ENCODE measurements at regions not wholly inside any gene's neighbourhood (a gene's known extent, or its start where the extent isn't known, plus 50 kb on each side); places are given as distances from the start of the nearest gene placed in this dataset.

DNA sequence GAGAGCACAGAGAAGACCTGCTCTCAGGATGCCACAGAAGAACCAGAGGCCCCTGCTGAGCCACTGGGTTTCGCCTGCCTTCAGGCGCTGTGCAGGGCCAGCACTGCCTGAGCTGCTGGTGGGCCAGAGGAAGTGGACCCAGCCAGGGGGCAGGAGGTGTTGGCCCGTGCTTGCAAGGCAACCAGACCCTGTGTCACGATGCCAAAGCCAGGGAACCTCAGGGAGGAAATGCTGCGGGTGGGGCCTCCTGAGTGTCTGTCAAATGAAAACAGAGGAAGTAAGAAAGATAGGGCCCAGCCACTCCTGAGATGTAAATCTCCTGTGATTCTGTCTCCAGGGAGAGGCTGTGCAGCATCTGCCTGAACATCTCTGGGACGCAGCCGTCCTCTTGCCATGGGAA is 58.1 kb upstream of the ADORA2B start:
- TF ChIP-seq, protein P1, sequence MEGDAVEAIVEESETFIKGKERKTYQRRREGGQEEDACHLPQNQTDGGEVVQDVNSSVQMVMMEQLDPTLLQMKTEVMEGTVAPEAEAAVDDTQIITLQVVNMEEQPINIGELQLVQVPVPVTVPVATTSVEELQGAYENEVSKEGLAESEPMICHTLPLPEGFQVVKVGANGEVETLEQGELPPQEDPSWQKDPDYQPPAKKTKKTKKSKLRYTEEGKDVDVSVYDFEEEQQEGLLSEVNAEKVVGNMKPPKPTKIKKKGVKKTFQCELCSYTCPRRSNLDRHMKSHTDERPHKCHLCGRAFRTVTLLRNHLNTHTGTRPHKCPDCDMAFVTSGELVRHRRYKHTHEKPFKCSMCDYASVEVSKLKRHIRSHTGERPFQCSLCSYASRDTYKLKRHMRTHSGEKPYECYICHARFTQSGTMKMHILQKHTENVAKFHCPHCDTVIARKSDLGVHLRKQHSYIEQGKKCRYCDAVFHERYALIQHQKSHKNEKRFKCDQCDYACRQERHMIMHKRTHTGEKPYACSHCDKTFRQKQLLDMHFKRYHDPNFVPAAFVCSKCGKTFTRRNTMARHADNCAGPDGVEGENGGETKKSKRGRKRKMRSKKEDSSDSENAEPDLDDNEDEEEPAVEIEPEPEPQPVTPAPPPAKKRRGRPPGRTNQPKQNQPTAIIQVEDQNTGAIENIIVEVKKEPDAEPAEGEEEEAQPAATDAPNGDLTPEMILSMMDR (conservative IDR thresholded peaks at IDR 0.05 in 1 of 2, IDR thresholded peaks at IDR 0.05 in 1 of 2; ENCODE audit: low read depth in 1 of 2, low read length in 2 of 2): no peak
- TF ChIP-seq EZH2 (IDR thresholded peaks at IDR 0.05; ENCODE audit: low read length, missing control alignments): no peak

All from fibroblast of lung (primary cell).